Medulla oblongata (tissue), 1 donor: ENCODE measurements at regions not wholly inside any gene's neighbourhood (a gene's known extent, or its start where the extent isn't known, plus 50 kb on each side); places are given as distances from the start of the nearest gene placed in this dataset.

Source experiments
- DNase-seq: peaks from one replicate; pipeline ENCODE4 v3.0.0-alpha.2; 2015; ENCODE audit errors: extremely low spot score

- no peak for DNase-seq
Observed at GRCh38 chr3:178445139-178445538, 91.1 kb upstream of the KCNMB2 start.

GRCh38 chr3:178446059-178446458 lies 90.2 kb upstream of the KCNMB2 start:
- no peak for DNase-seq

- DNase-seq: no peak
Observed at GRCh38 chr3:178450476-178450875, 85.8 kb upstream of the KCNMB2 start.

DNA sequence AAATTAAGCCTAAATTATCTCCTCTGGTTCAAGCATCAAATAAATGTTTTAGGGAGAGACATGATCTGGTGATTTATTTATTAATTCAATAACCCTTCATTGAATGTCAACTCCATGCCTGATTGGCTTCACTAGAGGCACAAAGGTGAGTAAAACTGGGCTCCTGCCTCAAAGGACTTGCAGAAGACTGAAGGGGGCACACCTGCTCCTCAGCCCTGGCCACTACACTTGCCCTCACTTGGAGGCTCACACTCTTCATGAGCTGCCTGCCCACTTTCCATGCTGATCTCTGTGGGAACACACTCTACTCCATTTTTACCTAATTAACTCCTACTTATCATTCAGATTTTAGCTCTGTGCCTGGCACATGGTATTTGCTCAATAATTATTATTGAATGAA lies 84.4 kb upstream of the KCNMB2 start:
- no peak for DNase-seq

DNA sequence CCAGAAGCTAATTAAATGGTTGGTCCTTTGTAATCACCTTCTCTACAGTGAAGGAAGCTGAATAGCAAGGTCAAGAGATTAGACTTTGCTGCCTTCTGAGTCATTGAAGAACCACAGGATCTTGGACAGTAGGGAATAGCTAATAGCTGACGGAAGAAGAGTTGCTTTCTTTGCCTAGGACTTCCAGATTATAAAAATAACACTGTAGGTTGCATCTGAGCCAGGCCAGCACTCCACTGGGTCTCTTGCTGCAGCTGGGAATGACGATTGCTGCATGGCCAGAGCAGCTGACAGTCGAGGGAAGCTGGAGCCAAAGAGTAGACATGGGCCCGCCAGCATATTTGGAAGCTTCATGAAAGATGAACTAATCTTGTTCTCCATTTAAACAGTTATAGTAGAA lies 81.5 kb upstream of the KCNMB2 start:
- DNase-seq: peak; percentile 23

DNA sequence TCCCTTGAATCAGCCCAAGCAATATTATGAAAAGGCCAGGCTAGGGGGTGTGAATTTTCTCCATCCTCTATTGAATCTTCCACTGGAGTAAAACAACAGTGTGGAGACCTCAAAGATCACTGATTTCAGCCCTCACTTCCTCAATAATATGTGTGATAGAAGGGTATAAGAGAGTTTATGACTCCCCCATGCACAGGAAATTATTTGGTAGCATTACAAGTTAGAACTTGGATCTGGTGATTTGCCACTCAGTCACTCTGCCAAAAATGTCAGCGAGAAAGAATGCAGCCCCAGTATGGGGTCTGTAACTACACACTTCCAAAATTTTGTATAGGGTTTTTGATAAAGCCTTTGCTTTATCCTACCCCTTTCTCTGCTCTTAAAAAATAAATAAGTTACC lies 81.0 kb upstream of the KCNMB2 start:
- DNase-seq: no peak

GRCh38 chr3:178455946-178456345 lies 80.3 kb upstream of the KCNMB2 start:
- DNase-seq: no peak

DNA sequence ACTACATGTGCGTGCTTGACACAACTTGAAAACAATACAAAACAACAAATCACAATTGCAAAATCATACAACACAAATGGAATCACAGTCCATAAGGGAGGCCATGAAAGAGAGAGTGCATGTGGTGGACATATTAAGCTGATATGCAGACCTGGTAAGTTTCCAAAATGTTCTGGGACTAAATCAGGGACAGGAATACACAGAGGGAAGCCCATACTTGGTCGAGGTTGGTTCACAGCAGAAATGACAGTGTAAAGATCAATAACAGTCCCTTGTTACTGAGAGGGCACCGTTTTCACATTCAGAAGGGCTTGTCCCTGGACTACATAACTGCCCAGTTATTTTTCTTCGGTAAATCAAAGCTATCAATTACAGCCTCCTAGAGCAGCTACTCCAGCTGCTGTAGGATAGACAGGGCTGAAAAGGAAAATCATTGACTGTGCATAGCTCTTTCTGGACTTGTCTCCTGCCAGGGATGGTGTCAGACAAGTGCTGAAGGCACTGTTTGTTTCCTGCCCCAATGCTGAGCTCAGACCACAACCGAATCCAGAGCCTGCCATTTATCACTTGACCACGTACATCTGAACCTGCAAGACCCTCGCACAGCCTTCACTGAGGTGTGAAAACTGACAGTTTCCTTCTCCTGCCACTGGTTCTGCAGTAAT lies 79.5 kb upstream of the KCNMB2 start:
- DNase-seq: peak; percentile 12

DNA sequence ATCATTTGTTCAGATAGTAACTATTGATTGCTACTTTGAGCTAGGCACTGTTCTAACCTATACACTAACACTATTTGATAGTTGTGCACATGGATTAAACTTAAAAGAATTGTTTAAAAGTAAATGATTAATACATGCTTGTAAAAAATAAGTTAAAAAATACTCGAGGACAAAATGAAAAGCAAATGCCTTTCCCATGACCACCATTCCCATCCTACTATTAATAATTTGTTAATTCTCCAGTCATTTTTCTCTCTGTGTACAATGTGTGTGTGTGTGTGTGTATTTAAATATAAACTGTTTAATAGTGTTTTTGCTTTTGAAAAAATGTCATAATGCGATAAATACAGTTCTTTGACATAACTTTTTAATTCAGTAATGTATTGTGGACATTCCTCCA lies 78.7 kb upstream of the KCNMB2 start:
- DNase-seq: no peak

GRCh38 chr3:178458313-178459037 lies 77.8 kb upstream of the KCNMB2 start:
- no peak for DNase-seq

- DNase-seq: no peak
Observed at GRCh38 chr3:178459038-178459410, 77.2 kb upstream of the KCNMB2 start.

DNA sequence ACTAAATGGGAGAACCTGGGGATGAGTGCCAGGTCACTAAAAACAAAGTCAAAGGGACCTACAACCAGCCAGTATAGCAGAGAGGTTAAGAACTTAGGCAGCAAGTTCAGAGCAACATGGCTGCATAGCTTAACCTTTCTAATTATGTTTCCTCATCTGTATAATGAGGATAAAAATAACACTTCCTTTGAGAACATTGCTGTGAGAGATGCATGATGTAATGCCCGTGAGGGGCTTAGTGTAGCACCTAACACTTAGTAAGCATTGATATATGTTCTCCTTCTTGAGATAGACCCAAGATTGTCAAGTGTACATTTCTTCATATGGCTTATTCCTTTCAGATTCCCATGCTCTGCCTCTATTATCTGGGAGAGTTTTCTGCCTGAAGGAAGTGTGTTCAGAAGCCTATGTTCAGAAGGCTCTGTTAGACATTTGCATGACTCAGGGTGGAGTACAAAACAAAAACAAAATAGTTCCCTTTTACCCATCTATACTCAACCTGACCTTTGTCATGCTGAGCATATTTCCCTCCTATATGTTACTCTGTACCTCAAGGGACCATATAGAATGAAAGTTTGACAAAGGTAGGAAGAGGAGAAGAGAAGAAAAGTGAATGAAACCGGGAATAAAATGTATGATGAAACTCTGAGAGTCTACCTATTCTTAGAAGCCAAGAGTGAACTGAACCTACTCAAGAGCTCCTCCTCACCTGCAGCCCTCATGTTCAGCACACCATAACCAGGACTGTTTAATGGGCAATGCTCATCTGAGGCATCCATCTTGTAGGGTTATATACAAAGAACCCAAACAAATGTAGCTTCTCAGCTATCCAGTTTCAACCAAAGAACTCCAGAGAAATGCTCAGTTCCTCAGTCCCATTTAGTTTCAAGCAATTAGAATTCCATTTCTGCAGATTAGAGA lies 70.7 kb upstream of the KCNMB2 start:
- DNase-seq: no peak

- DNase-seq: no peak
Observed at GRCh38 chr3:178472941-178473340, 63.3 kb upstream of the KCNMB2 start.

GRCh38 chr3:178474526-178474925 lies 61.7 kb upstream of the KCNMB2 start:
- DNase-seq: no peak

GRCh38 chr3:178475062-178475461 lies 61.2 kb upstream of the KCNMB2 start:
- no peak for DNase-seq

GRCh38 chr3:178476886-178477285 lies 59.4 kb upstream of the KCNMB2 start:
- no peak for DNase-seq

DNA sequence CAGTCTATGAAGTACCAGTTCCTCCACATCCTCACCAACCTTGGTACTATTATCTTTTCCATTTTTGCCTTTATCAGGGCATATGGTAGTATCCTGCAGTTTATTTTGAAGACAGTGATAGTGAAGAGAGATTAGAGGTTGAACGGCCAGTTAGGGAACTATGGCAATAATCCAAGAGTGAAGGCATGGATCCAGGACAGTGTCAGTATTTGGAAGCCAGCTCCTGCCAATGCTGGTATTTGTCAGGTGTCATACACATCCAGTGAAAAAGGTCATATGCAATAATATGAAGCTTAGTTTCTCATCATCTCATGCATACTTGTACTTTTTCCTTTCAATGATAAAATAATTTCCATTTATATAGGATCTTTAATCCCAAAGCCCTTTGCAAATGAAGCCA lies 56.8 kb upstream of the KCNMB2 start:
- no peak for DNase-seq

DNA sequence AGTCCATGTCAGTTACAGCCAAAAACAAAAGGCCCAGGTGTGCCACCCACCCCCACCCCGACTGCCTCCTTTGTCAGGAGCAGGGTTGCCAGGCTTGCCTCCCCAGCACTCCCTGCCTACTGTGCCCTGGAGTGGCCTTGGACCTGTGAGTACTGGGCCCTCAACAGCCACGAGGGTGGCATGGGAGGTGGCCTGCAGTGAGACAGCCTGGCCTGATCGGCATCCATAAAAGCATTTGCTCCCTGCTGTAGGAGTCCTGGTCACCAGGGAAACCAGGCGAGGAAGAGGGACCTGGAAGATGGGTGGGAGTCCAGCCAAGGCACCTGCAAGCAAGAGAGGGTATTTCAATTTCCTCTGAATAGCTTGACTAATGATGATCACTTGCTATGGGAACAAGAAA lies 56.4 kb upstream of the KCNMB2 start:
- no peak for DNase-seq

DNA sequence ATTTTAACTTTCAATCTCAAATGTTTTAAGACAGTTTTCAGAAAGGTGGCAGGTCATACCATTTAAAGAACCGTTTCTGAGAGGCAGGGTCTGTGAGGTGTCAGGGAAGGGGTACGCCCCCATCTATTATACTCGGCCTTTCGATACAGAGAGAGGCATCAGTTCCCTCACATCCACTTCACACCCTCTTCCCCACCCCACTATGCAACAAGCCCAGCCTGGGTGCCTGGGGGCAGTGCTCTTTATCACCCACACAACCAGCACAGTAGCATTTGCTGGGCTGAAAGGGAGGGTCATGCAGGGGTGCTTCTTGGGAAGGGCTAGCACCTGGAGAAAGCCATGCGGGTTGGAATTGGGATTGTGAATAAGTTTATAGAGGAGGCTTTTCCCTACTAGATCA lies 56.0 kb upstream of the KCNMB2 start:
- DNase-seq: no peak

DNA sequence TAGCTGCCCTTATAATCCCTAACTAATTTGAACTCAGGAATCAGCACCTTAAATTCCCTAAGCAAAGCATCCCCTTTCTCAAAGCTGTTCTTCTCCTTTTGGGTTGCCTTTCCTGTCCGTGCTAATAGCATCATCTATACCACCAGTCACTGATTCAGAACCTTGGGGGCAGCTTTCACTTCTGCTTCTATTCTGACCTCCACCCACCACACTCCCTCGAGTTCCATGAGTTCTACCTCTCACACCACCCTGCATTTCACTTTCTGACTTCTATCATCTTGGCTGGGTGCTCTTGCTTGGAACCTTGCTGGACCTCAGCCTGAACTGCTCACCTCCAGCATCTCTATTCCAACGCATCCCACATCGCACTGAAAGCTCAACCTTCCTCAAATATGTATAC lies 55.4 kb upstream of the KCNMB2 start:
- DNase-seq: no peak

- DNase-seq: no peak
Observed at GRCh38 chr3:178482981-178483380, 53.3 kb upstream of the KCNMB2 start.

GRCh38 chr3:178483704-178484103 lies 52.5 kb upstream of the KCNMB2 start:
- no peak for DNase-seq

DNA sequence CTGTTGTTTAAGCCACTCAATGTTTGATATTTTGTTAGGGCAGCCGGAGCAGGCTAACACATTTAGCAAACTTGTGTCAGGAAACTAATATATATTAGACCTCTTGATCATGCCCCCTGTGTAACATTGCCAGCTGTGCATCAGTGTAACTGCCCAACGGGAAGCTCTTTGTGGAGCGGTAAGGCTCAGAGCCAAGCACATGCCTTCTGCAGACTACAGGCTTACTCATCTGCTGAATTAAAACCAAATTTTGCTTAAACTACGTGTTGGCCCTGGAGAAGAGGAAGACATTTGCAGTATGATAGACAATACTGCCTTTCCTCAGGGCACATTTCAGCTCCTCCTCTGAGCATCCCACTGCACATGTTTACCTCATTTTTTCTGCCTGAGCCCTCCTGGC lies 50.5 kb upstream of the KCNMB2 start:
- no peak for DNase-seq
